ENCODE measurements at regions not wholly inside any gene's neighbourhood (a gene's known extent, or its start where the extent isn't known, plus 50 kb on each side); places are given as distances from the start of the nearest gene placed in this dataset.

GRCh38 chr7:15995027-15995426 is 308.5 kb upstream of the MEOX2 start:
- no peak for DNase-seq (ENCODE audit: low read depth)
- H3K4me3 ChIP-seq (ENCODE audit: low read depth, low read length): no peak overlapping the region
- no peak for TF ChIP-seq CTCF (IDR thresholded peaks at IDR 0.05; ENCODE audit: control insufficient read depth, extremely low read depth, insufficient read depth)

- no peak overlapping the region for H3K4me3 ChIP-seq (ENCODE audit: low read depth, low read length)
- DNase-seq (ENCODE audit: low read depth): no peak
- TF ChIP-seq CTCF (IDR thresholded peaks at IDR 0.05; ENCODE audit: control insufficient read depth, extremely low read depth, insufficient read depth): no peak
These were observed 302.7 kb upstream of the MEOX2 start for GRCh38 chr7:15989194-15989593.

DNA sequence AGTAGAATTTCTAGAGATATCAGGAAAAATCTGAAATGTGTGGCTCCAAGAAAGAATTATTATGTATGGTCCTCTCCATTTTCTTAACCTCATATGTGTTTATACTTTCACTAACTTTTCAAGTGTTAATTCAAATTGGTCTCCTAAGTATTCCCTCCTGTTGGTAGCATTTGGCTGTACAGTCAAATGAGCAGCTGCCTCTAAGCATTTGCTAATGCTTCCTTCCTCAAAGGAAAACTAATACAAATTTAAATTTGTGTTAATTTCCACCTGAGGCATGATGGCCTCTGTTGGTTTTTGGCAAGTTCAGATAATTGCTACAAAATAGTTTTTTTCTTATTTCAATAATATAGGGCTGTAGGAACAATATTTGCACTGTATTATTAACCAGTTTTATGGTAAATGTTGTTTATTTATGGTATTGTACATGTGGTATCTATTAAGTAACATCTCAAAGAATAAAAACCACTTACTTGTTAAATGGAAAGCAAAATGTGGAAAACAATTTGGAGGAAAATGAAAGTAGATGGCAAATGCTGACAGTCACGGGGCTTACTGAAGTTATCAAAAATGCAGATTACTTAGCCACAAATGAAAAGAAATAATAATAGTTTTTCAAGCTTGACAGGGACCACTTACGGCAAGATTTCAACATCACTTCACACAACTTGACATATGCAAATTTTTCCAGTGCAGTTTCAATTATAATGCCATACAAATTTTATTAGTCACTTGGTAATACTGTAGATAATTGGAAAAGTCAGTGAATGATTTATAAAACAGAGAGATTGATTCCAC is 299.3 kb upstream of the MEOX2 start:
- H3K4me3 ChIP-seq (ENCODE audit: low read depth, low read length): no peak overlapping the region
- no peak for DNase-seq (ENCODE audit: low read depth)
- no peak for TF ChIP-seq CTCF (IDR thresholded peaks at IDR 0.05; ENCODE audit: control insufficient read depth, extremely low read depth, insufficient read depth)

DNA sequence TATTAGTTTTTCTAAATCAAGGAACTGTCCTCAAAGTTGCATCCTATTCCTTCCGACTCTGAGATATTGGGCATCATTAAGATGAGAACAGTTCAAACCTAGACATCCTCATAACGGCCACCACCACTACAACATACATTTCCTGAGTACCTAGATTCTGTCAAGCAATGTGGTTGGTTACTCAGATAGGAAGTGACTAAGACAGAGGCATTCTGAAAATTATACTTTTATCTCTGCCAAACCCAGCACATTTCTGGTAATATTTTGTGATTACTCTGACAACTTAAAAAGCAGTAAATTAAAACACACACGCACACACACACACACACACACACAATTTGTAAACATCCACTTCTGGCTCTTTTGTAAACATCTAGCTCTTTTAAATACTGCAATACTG is 291.2 kb upstream of the MEOX2 start:
- no peak for DNase-seq (ENCODE audit: low read depth)
- no peak for TF ChIP-seq CTCF (IDR thresholded peaks at IDR 0.05; ENCODE audit: control insufficient read depth, extremely low read depth, insufficient read depth)
- no peak overlapping the region for H3K4me3 ChIP-seq (ENCODE audit: low read depth, low read length)

- no peak for TF ChIP-seq CTCF (IDR thresholded peaks at IDR 0.05; ENCODE audit: control insufficient read depth, extremely low read depth, insufficient read depth)
- DNase-seq (ENCODE audit: low read depth): no peak
- no peak overlapping the region for H3K4me3 ChIP-seq (ENCODE audit: low read depth, low read length)
These were observed 286.4 kb upstream of the MEOX2 start for GRCh38 chr7:15972862-15973275.

DNA sequence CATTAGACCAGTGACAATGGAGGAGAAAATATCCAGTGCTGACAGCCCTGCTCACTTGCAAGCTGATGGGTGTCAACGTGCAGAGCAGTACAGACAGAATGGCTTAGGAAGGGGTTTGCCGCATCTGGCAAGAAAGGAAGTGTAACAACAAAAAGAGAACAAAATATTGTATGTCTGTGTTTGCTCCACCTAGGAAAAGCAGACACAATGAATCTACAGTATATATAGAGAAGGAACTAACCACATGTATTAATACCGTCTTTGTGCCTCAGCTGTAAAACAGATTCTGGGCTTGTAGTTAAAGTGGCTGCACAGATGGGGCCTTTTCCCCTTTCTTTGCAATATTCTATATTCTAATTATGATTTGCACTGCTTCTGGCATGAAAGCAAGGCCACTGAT is 281.1 kb upstream of the MEOX2 start:
- no peak for DNase-seq (ENCODE audit: low read depth)
- no peak for TF ChIP-seq CTCF (IDR thresholded peaks at IDR 0.05; ENCODE audit: control insufficient read depth, extremely low read depth, insufficient read depth)
- no peak overlapping the region for H3K4me3 ChIP-seq (ENCODE audit: low read depth, low read length)

DNA sequence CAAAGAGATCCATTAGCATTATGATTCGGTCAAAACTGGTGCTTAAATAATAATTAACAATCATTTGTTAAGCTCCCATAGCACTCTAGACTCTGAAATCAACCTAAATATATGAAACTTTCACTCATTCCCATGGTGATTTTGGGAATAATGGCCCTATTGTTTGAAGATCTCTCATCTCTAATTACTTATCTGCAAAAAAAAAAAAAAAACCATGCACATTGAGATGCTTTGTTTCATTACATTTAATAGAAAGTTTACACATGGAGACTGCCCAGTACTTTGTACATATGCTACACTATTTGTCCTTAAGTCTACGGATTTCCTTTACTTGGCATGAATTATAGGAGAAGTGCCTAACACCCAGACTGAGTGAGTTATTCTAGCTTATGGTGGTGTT is 280.6 kb upstream of the MEOX2 start:
- DNase-seq (ENCODE audit: low read depth): no peak
- no peak overlapping the region for H3K4me3 ChIP-seq (ENCODE audit: low read depth, low read length)
- no peak for TF ChIP-seq CTCF (IDR thresholded peaks at IDR 0.05; ENCODE audit: control insufficient read depth, extremely low read depth, insufficient read depth)

Data from LNCaP clone FGC (cell line).